ENCODE measurements at regions not wholly inside any gene's neighbourhood (a gene's known extent, or its start where the extent isn't known, plus 50 kb on each side); places are given as distances from the start of the nearest gene placed in this dataset.

DNA sequence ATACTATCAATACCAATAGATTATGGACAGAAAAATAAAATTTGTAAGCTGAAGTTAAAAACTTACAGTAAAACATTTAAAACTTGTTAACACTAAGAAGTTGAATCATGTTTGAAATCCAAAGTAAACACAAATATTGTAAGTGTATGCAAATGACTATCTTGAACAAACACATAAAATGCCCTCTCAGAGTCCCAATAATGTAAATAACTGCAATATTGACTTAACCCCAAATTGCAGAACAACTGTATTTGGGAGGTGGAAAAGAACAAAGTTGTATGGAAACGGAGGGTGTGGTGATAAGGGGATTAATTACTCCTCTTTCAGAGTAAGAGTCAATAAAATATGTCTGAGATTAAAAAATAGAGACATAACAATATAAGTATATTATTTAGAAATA is 140.0 kb upstream of the NOL4 start (continued):
- TF ChIP-seq, protein P1, sequence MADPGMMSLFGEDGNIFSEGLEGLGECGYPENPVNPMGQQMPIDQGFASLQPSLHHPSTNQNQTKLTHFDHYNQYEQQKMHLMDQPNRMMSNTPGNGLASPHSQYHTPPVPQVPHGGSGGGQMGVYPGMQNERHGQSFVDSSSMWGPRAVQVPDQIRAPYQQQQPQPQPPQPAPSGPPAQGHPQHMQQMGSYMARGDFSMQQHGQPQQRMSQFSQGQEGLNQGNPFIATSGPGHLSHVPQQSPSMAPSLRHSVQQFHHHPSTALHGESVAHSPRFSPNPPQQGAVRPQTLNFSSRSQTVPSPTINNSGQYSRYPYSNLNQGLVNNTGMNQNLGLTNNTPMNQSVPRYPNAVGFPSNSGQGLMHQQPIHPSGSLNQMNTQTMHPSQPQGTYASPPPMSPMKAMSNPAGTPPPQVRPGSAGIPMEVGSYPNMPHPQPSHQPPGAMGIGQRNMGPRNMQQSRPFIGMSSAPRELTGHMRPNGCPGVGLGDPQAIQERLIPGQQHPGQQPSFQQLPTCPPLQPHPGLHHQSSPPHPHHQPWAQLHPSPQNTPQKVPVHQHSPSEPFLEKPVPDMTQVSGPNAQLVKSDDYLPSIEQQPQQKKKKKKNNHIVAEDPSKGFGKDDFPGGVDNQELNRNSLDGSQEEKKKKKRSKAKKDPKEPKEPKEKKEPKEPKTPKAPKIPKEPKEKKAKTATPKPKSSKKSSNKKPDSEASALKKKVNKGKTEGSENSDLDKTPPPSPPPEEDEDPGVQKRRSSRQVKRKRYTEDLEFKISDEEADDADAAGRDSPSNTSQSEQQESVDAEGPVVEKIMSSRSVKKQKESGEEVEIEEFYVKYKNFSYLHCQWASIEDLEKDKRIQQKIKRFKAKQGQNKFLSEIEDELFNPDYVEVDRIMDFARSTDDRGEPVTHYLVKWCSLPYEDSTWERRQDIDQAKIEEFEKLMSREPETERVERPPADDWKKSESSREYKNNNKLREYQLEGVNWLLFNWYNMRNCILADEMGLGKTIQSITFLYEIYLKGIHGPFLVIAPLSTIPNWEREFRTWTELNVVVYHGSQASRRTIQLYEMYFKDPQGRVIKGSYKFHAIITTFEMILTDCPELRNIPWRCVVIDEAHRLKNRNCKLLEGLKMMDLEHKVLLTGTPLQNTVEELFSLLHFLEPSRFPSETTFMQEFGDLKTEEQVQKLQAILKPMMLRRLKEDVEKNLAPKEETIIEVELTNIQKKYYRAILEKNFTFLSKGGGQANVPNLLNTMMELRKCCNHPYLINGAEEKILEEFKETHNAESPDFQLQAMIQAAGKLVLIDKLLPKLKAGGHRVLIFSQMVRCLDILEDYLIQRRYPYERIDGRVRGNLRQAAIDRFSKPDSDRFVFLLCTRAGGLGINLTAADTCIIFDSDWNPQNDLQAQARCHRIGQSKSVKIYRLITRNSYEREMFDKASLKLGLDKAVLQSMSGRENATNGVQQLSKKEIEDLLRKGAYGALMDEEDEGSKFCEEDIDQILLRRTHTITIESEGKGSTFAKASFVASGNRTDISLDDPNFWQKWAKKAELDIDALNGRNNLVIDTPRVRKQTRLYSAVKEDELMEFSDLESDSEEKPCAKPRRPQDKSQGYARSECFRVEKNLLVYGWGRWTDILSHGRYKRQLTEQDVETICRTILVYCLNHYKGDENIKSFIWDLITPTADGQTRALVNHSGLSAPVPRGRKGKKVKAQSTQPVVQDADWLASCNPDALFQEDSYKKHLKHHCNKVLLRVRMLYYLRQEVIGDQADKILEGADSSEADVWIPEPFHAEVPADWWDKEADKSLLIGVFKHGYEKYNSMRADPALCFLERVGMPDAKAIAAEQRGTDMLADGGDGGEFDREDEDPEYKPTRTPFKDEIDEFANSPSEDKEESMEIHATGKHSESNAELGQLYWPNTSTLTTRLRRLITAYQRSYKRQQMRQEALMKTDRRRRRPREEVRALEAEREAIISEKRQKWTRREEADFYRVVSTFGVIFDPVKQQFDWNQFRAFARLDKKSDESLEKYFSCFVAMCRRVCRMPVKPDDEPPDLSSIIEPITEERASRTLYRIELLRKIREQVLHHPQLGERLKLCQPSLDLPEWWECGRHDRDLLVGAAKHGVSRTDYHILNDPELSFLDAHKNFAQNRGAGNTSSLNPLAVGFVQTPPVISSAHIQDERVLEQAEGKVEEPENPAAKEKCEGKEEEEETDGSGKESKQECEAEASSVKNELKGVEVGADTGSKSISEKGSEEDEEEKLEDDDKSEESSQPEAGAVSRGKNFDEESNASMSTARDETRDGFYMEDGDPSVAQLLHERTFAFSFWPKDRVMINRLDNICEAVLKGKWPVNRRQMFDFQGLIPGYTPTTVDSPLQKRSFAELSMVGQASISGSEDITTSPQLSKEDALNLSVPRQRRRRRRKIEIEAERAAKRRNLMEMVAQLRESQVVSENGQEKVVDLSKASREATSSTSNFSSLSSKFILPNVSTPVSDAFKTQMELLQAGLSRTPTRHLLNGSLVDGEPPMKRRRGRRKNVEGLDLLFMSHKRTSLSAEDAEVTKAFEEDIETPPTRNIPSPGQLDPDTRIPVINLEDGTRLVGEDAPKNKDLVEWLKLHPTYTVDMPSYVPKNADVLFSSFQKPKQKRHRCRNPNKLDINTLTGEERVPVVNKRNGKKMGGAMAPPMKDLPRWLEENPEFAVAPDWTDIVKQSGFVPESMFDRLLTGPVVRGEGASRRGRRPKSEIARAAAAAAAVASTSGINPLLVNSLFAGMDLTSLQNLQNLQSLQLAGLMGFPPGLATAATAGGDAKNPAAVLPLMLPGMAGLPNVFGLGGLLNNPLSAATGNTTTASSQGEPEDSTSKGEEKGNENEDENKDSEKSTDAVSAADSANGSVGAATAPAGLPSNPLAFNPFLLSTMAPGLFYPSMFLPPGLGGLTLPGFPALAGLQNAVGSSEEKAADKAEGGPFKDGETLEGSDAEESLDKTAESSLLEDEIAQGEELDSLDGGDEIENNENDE (IDR thresholded peaks at IDR 0.05; ENCODE audit: insufficient replicate concordance, low read length), result no peak
- TF ChIP-seq JUN (IDR thresholded peaks at IDR 0.05; ENCODE audit: low read depth, low read length) (no peak), PHF8 (conservative IDR thresholded peaks at IDR 0.05; ENCODE audit: low read depth, low read length) (no peak), FOSL1 (IDR thresholded peaks at IDR 0.05; ENCODE audit: insufficient read depth, low read depth, low read length) (no peak)
